H9 (cell line): ENCODE measurements at regions not wholly inside any gene's neighbourhood (a gene's known extent, or its start where the extent isn't known, plus 50 kb on each side); places are given as distances from the start of the nearest gene placed in this dataset.

Source experiments
- DNase-seq: peaks from one replicate; pipeline ENCODE4 v3.0.0-alpha.2; 2017
- H2AFZ ChIP-seq: one replicate; pipeline ENCODE4 v1.6.1; 2013; ENCODE audit warnings: mild to moderate bottlenecking, low read length, control low read depth, moderate library complexity
- H2AK5ac ChIP-seq: 2 replicates; pipeline ENCODE4 v1.6.1; 2013; ENCODE audit warnings: low read length, control low read depth, mixed read lengths; ENCODE audit not compliant: insufficient read length
- H2BK120ac ChIP-seq: one replicate; pipeline ENCODE4 v1.6.1; 2013; ENCODE audit warnings: low read depth, mild to moderate bottlenecking, low read length, control low read depth, inconsistent platforms; ENCODE audit not compliant: poor library complexity, severe bottlenecking
- H2BK12ac ChIP-seq: 2 replicates; pipeline ENCODE4 v1.6.1; 2013; ENCODE audit warnings: low read length, control low read depth, mixed read lengths, low read depth; ENCODE audit not compliant: insufficient read length
- H2BK15ac ChIP-seq: 2 replicates; pipeline ENCODE4 v1.6.1; 2013; ENCODE audit warnings: low read depth, low read length, control low read depth
- H2BK20ac ChIP-seq: one replicate; pipeline ENCODE4 v1.6.1; 2013; ENCODE audit warnings: low read depth, mild to moderate bottlenecking, low read length, control low read depth, inconsistent platforms; ENCODE audit not compliant: poor library complexity, severe bottlenecking
- H2BK5ac ChIP-seq: 2 replicates; pipeline ENCODE4 v1.6.1; 2013; ENCODE audit warnings: low read length, control low read depth, mixed read lengths; ENCODE audit not compliant: insufficient read length
- H3K14ac ChIP-seq: 2 replicates; pipeline ENCODE4 v1.6.1; 2013; ENCODE audit warnings: low read length, control low read depth; ENCODE audit not compliant: insufficient read depth
- H3K18ac ChIP-seq: 2 replicates; pipeline ENCODE4 v1.6.1; 2013; ENCODE audit warnings: low read depth, mild to moderate bottlenecking, mixed read lengths, low read length, control low read depth; ENCODE audit not compliant: insufficient read length
- H3K23ac ChIP-seq: 2 replicates; pipeline ENCODE4 v1.6.1; 2013; ENCODE audit warnings: low read length, control low read depth, mixed read lengths, low read depth; ENCODE audit not compliant: insufficient read length
- H3K23me2 ChIP-seq: 2 replicates; pipeline ENCODE4 v1.6.1; 2013; ENCODE audit warnings: low read depth, mild to moderate bottlenecking, mixed read lengths, low read length, control low read depth; ENCODE audit not compliant: insufficient read length, poor library complexity, severe bottlenecking
- H3K27ac ChIP-seq: 2 replicates; pipeline ENCODE4 v1.5.1; 2013; ENCODE audit warnings: low read length, control low read depth, mixed read lengths, low read depth; ENCODE audit not compliant: insufficient read length
- H3K27me3 ChIP-seq: 2 replicates; pipeline ENCODE4 v1.6.1; 2013; ENCODE audit warnings: low read length, control low read depth, inconsistent platforms; ENCODE audit not compliant: insufficient read depth
- H3K4ac ChIP-seq: 2 replicates; pipeline ENCODE4 v1.6.1; 2013; ENCODE audit warnings: low read depth, mild to moderate bottlenecking, control low read depth, inconsistent platforms, low read length, moderate library complexity
- H3K4me1 ChIP-seq: 2 replicates; pipeline ENCODE4 v1.6.1; 2013; ENCODE audit warnings: low read length, control low read depth, inconsistent platforms; ENCODE audit not compliant: insufficient read depth
- H3K4me2 ChIP-seq: 2 replicates; pipeline ENCODE4 v1.6.1; 2013; ENCODE audit warnings: low read length, control low read depth, mixed read lengths; ENCODE audit not compliant: insufficient read length, insufficient read depth
- H3K56ac ChIP-seq: 2 replicates; pipeline ENCODE4 v1.6.1; 2013; ENCODE audit warnings: low read depth, mild to moderate bottlenecking, mixed read lengths, low read length, control low read depth; ENCODE audit not compliant: insufficient read length
- H3K79me1 ChIP-seq: 2 replicates; pipeline ENCODE4 v1.6.1; 2013; ENCODE audit warnings: low read depth, mild to moderate bottlenecking, moderate library complexity, low read length, control low read depth, inconsistent platforms; ENCODE audit not compliant: insufficient read depth, poor library complexity, severe bottlenecking
- H3K79me2 ChIP-seq: 2 replicates; pipeline ENCODE4 v1.6.1; 2013; ENCODE audit warnings: low read length, control low read depth, inconsistent platforms; ENCODE audit not compliant: insufficient read depth
- H3K9ac ChIP-seq: 2 replicates; pipeline ENCODE4 v1.6.1; 2013; ENCODE audit warnings: low read length, control low read depth, mixed read lengths; ENCODE audit not compliant: insufficient read length; ENCODE audit errors: extremely low read depth
- H3K9me3 ChIP-seq: one replicate; pipeline ENCODE4 v1.6.1; 2013; ENCODE audit warnings: low read depth, low read length, inconsistent platforms; ENCODE audit not compliant: control insufficient read depth
- H3T11ph ChIP-seq: one replicate; pipeline ENCODE4 v1.6.1; 2013; ENCODE audit warnings: mild to moderate bottlenecking, low read length, control low read depth, inconsistent platforms
- H4K20me1 ChIP-seq: one replicate; pipeline ENCODE4 v1.6.1; 2013; ENCODE audit not compliant: control insufficient read depth, insufficient read length, insufficient read depth
- H4K5ac ChIP-seq: 2 replicates; pipeline ENCODE4 v1.6.1; 2013; ENCODE audit warnings: low read depth, mild to moderate bottlenecking, mixed read lengths, low read length, control low read depth; ENCODE audit not compliant: insufficient read length
- H4K8ac ChIP-seq: replicated peaks from 2 replicates; pipeline ENCODE4 v1.6.1; 2013; ENCODE audit warnings: low read length, control low read depth, mixed read lengths, low read depth; ENCODE audit not compliant: insufficient read length
- H4K91ac ChIP-seq: 2 replicates; pipeline ENCODE4 v1.6.1; 2013; ENCODE audit warnings: low read depth, mild to moderate bottlenecking, moderate library complexity, mixed read lengths, low read length, control low read depth; ENCODE audit not compliant: insufficient read length
- H3K27ac Mint-ChIP-seq, 3 experiments: 2 replicates in 2 of 3; 3 replicates in 1 of 3; pipeline ENCODE4 v1.8.0; 2020 to 2021; ENCODE audit warnings: mixed read lengths in 3 of 3, mild to moderate bottlenecking in 1 of 3, moderate library complexity in 1 of 3
- H3K27me3 Mint-ChIP-seq: 2 replicates; pipeline ENCODE4 v1.8.0; 2021; ENCODE audit warnings: low read depth, mild to moderate bottlenecking, moderate library complexity, mixed read lengths
- H3K36me3 Mint-ChIP-seq, 3 experiments: 2 replicates in 2 of 3; 3 replicates in 1 of 3; pipeline ENCODE4 v1.8.0; 2020 to 2021; ENCODE audit warnings: low read depth in 3 of 3, mixed read lengths in 3 of 3; ENCODE audit not compliant: insufficient read depth in 1 of 3
- H3K4me1 Mint-ChIP-seq, 2 experiments: 2 replicates each; pipeline ENCODE4 v1.8.0; 2020; ENCODE audit warnings: mixed read lengths in 2 of 2
- H3K4me3 Mint-ChIP-seq, 2 experiments: 2 replicates in 1 of 2; 3 replicates in 1 of 2; pipeline ENCODE4 v1.8.0; 2020 to 2021; ENCODE audit warnings: mild to moderate bottlenecking in 2 of 2, mixed read lengths in 2 of 2, moderate library complexity in 1 of 2
- H3K9me3 Mint-ChIP-seq, 2 experiments: 2 replicates in 1 of 2; 3 replicates in 1 of 2; pipeline ENCODE4 v1.8.0; 2020; ENCODE audit warnings: mild to moderate bottlenecking in 2 of 2, mixed read lengths in 2 of 2, moderate library complexity in 1 of 2
- WGBS: extraction: QIAGEN DNeasy Blood & Tissue Kit; methylation state at CpG from one replicate; pipeline ENCODE4 v1.1.7; 2013; ENCODE audit warnings: missing lambda C conversion rate, low lambda C conversion rate, mixed read lengths; ENCODE audit not compliant: insufficient read length; ENCODE audit errors: extremely low coverage; 5-methylcytosine and 5-hydroxymethylcytosine counted together
- TF ChIP-seq, protein P1 (sequence below): fragments of 200-600 bp; sonication (generic); conservative IDR thresholded peaks from 3 replicates; pipeline ENCODE4 v1.8.0; 2021; ENCODE audit warnings: antibody characterized with exemption, mild to moderate bottlenecking

DNA sequence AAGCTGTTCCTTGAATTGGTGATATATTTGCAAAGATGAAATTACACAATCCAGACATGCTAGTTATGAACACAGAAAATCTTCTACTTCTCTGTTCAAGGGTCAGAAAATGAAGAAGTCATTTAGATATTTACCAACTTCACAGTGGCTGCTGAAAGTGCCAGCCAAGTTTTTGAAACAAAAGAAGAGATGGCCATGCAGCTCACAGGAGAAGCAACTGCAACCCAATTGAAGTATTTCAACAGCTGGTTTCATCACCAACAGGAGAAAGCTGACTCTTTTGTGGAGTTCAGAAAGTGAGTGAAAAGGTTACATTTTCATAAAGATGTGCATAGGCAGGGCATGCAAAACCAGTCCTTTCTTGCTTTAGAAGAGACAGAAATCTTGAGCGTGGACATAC is 70.1 kb upstream of the LSM6 start:
- H2AFZ ChIP-seq: no peak overlapping the region
- H4K5ac ChIP-seq: no peak overlapping the region
- H3K9ac ChIP-seq: no peak overlapping the region
- no peak overlapping the region for H2BK20ac ChIP-seq
- no peak overlapping the region for H2BK5ac ChIP-seq
- H3K9me3 ChIP-seq: no peaks in the 10 kb centered on the region
- no peak overlapping the region for H3K18ac ChIP-seq
- H2BK12ac ChIP-seq: no peak overlapping the region
- no peak overlapping the region for H3T11ph ChIP-seq
- no peak for DNase-seq
- H3K4me1 ChIP-seq: no peaks in the 10 kb centered on the region
- no peaks in the 10 kb centered on the region for H3K23me2 ChIP-seq
- H3K79me1 ChIP-seq: no peaks in the 10 kb centered on the region
- no peaks in the 10 kb centered on the region for H3K27me3 ChIP-seq
- no peaks in the 10 kb centered on the region for H3K36me3 Mint-ChIP-seq
- no peak overlapping the region for H2BK120ac ChIP-seq
- no peaks in the 10 kb centered on the region for H3K79me2 ChIP-seq
- peaks cover 0 to 4% of the 10 kb centered on the region in 2 experiments; a peak in 1 of 4 replicates for H3K4me1 Mint-ChIP-seq
- no peak overlapping the region for H3K56ac ChIP-seq
- no peak overlapping the region for H3K4me3 Mint-ChIP-seq
- H4K20me1 ChIP-seq: no peaks in the 10 kb centered on the region
- H3K27ac ChIP-seq: no peak overlapping the region
- H3K4ac ChIP-seq: no peak overlapping the region
- TF ChIP-seq, protein P1, sequence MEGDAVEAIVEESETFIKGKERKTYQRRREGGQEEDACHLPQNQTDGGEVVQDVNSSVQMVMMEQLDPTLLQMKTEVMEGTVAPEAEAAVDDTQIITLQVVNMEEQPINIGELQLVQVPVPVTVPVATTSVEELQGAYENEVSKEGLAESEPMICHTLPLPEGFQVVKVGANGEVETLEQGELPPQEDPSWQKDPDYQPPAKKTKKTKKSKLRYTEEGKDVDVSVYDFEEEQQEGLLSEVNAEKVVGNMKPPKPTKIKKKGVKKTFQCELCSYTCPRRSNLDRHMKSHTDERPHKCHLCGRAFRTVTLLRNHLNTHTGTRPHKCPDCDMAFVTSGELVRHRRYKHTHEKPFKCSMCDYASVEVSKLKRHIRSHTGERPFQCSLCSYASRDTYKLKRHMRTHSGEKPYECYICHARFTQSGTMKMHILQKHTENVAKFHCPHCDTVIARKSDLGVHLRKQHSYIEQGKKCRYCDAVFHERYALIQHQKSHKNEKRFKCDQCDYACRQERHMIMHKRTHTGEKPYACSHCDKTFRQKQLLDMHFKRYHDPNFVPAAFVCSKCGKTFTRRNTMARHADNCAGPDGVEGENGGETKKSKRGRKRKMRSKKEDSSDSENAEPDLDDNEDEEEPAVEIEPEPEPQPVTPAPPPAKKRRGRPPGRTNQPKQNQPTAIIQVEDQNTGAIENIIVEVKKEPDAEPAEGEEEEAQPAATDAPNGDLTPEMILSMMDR: no peak
- H3K27me3 Mint-ChIP-seq: peaks cover 1% of the 10 kb centered on the region; the same call in 1 of the 2 replicates
- no peak overlapping the region for H3K23ac ChIP-seq
- no peak overlapping the region for H2BK15ac ChIP-seq
- no peak overlapping the region for H2AK5ac ChIP-seq
- H3K9me3 Mint-ChIP-seq: no peaks in the 10 kb centered on the region
- H3K14ac ChIP-seq: no peak overlapping the region
- WGBS: no CpG with 5 or more reads among the region's 1 CpG
- H3K27ac Mint-ChIP-seq: no peak overlapping the region
- H4K91ac ChIP-seq: no peak overlapping the region
- H3K4me2 ChIP-seq: no peak overlapping the region
- H4K8ac ChIP-seq: no peak overlapping the region
